ENCODE measurements at regions not wholly inside any gene's neighbourhood (a gene's known extent, or its start where the extent isn't known, plus 50 kb on each side); places are given as distances from the start of the nearest gene placed in this dataset.
A peak's percentile ranks its signal among the peaks of the same experiment; 100 is the strongest.

- Histone ChIP-seq H3K27me3 (no peaks in the 10 kb centered on the region), H3K27ac (no peak overlapping the region), H3K36me3 (no peaks in the 10 kb centered on the region), H3K4me3 (no peak overlapping the region), H3K4me1 (no peaks in the 10 kb centered on the region), H3K9me3 (no peaks in the 10 kb centered on the region)
- DNase-seq: peak in 1 of 2 donors; percentile 45
- intact Hi-C loops (cut with DNase I; ENCODE audit: low total_unique reads): no loop called here
- WGBS, 5 donors: 48 to 56% (median 52%) methylated on average over 9 of the region's 9 CpGs
- TF ChIP-seq, protein P1, sequence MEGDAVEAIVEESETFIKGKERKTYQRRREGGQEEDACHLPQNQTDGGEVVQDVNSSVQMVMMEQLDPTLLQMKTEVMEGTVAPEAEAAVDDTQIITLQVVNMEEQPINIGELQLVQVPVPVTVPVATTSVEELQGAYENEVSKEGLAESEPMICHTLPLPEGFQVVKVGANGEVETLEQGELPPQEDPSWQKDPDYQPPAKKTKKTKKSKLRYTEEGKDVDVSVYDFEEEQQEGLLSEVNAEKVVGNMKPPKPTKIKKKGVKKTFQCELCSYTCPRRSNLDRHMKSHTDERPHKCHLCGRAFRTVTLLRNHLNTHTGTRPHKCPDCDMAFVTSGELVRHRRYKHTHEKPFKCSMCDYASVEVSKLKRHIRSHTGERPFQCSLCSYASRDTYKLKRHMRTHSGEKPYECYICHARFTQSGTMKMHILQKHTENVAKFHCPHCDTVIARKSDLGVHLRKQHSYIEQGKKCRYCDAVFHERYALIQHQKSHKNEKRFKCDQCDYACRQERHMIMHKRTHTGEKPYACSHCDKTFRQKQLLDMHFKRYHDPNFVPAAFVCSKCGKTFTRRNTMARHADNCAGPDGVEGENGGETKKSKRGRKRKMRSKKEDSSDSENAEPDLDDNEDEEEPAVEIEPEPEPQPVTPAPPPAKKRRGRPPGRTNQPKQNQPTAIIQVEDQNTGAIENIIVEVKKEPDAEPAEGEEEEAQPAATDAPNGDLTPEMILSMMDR (IDR thresholded peaks at IDR 0.05): no peak
- TF ChIP-seq POLR2AphosphoS5 (IDR thresholded peaks at IDR 0.05) (no peak), POLR2A (IDR thresholded peaks at IDR 0.05) (no peak), EP300 (IDR thresholded peaks at IDR 0.05) (no peak)
These were observed 504.8 kb downstream of the NXPH1 start for GRCh38 chr7:8938044-8938805.

GRCh38 chr7:8939446-8939845 lies 506.0 kb downstream of the NXPH1 start:
- TF ChIP-seq EP300 (IDR thresholded peaks at IDR 0.05): no peak
- intact Hi-C loops (cut with DNase I; ENCODE audit: low total_unique reads): no loop called here
- H3K27me3 ChIP-seq: no peaks in the 10 kb centered on the region
- no peak overlapping the region for H3K4me3 ChIP-seq
- WGBS, 5 donors: 50 to 80% (median 75%) methylated on average over 1 of the region's 1 CpG
- no peaks in the 10 kb centered on the region for H3K36me3 ChIP-seq
- DNase-seq: no peak
- H3K9me3 ChIP-seq: no peaks in the 10 kb centered on the region
- H3K27ac ChIP-seq: no peak overlapping the region
- no peaks in the 10 kb centered on the region for H3K4me1 ChIP-seq

DNA sequence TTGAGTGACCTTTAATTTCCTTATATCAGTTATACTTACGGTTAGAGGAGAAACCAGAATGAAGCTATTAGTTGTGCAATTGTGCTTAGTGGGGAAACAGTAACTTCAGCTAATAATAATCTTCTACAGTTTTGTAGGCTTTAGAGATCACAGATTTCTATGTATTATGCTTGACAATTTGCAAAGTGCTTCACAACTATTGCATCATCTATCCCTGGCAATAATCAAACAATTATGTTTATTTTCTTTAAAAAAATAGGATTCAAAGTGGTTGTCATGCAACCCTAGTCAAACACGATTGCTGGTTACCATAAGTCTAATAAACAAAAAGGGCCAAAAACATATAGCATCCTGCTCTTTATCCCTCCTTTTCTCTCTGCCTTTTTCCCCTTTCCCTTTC lies 530.3 kb downstream of the NXPH1 start:
- DNase-seq: no peak
- TF ChIP-seq POLR2A (IDR thresholded peaks at IDR 0.05): no peak
- TF ChIP-seq, protein P1 (IDR thresholded peaks at IDR 0.05): no peak
- no peak for TF ChIP-seq EP300 (IDR thresholded peaks at IDR 0.05)
- TF ChIP-seq POLR2AphosphoS5 (IDR thresholded peaks at IDR 0.05): no peak
- no peak overlapping the region for H3K4me3 ChIP-seq
- H3K27me3 ChIP-seq: no peaks in the 10 kb centered on the region
- no peak overlapping the region for H3K27ac ChIP-seq
- H3K4me1 ChIP-seq: no peaks in the 10 kb centered on the region
- WGBS, 5 donors: 66 to 79% (median 72%) methylated on average over 2 of the region's 2 CpGs
- intact Hi-C loops (cut with DNase I; ENCODE audit: low total_unique reads): no loop called here
- H3K36me3 ChIP-seq: no peaks in the 10 kb centered on the region
- H3K9me3 ChIP-seq: peaks cover 0 to 3% (median 0%) of the 10 kb centered on the region in 4 donors

- H3K27ac ChIP-seq: no peak overlapping the region
- intact Hi-C loops (cut with DNase I; ENCODE audit: low total_unique reads): no loop called here
- no peak for DNase-seq
- peaks cover 0 to 3% (median 0%) of the 10 kb centered on the region in 4 donors for H3K9me3 ChIP-seq
- no peaks in the 10 kb centered on the region for H3K27me3 ChIP-seq
- no peaks in the 10 kb centered on the region for H3K36me3 ChIP-seq
- H3K4me3 ChIP-seq: no peak overlapping the region
- 82 to 93% (median 90%) methylated on average over 3 of the region's 3 CpGs for WGBS, 5 donors
- TF ChIP-seq POLR2A (IDR thresholded peaks at IDR 0.05) (no peak), EP300 (IDR thresholded peaks at IDR 0.05) (no peak), POLR2AphosphoS5 (IDR thresholded peaks at IDR 0.05) (no peak)
- TF ChIP-seq, protein P1 (IDR thresholded peaks at IDR 0.05): no peak
- no peaks in the 10 kb centered on the region for H3K4me1 ChIP-seq
These were observed 531.8 kb downstream of the NXPH1 start for GRCh38 chr7:8965177-8965576.

GRCh38 chr7:8973601-8974000 lies 540.2 kb downstream of the NXPH1 start:
- H3K4me1 ChIP-seq: no peaks in the 10 kb centered on the region
- intact Hi-C loops (cut with DNase I; ENCODE audit: low total_unique reads): no loop called here
- no peak for DNase-seq
- 52 to 84% (median 66%) methylated on average over 3 of the region's 3 CpGs for WGBS, 5 donors
- no peaks in the 10 kb centered on the region for H3K36me3 ChIP-seq
- H3K4me3 ChIP-seq: no peak overlapping the region
- TF ChIP-seq, protein P1 (IDR thresholded peaks at IDR 0.05): no peak
- TF ChIP-seq POLR2A (IDR thresholded peaks at IDR 0.05): no peak
- TF ChIP-seq EP300 (IDR thresholded peaks at IDR 0.05): no peak
- TF ChIP-seq POLR2AphosphoS5 (IDR thresholded peaks at IDR 0.05): no peak
- H3K9me3 ChIP-seq: no peaks in the 10 kb centered on the region
- no peaks in the 10 kb centered on the region for H3K27me3 ChIP-seq
- no peak overlapping the region for H3K27ac ChIP-seq
